ENCODE measurements at regions not wholly inside any gene's neighbourhood (a gene's known extent, or its start where the extent isn't known, plus 50 kb on each side); places are given as distances from the start of the nearest gene placed in this dataset.

DNA sequence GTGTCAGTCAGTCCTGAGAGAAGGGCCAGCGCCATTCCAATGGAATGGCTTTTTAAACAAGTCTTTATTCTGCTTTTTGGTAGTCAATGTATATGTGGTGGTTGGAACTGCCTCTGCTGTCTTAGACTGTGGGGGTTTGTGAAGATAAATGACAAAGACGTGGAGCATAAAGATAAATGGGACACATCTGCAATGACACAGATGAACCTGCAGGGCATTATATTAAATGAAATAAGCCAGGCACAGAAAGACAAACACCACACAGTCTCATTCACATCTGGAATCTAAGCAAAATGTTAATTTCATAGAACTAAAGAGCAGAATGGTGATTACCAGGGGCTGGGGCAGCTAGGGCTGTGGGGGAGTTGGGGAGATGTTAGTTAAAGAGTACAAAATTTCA lies 912.8 kb upstream of the MAN1A1 start (continued):
- TF ChIP-seq, protein P1, sequence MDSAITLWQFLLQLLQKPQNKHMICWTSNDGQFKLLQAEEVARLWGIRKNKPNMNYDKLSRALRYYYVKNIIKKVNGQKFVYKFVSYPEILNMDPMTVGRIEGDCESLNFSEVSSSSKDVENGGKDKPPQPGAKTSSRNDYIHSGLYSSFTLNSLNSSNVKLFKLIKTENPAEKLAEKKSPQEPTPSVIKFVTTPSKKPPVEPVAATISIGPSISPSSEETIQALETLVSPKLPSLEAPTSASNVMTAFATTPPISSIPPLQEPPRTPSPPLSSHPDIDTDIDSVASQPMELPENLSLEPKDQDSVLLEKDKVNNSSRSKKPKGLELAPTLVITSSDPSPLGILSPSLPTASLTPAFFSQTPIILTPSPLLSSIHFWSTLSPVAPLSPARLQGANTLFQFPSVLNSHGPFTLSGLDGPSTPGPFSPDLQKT (CRISPR knock-in tag; IDR thresholded peaks at IDR 0.05; ENCODE audit: borderline replicate concordance): no peak
- TF ChIP-seq ZNF747 (CRISPR knock-in tag; IDR thresholded peaks at IDR 0.05; ENCODE audit: borderline replicate concordance) (no peak), CBX5 (CRISPR knock-in tag; IDR thresholded peaks at IDR 0.05; ENCODE audit: borderline replicate concordance) (no peak), ZNF792 (CRISPR knock-in tag; IDR thresholded peaks at IDR 0.05) (no peak), ZNF879 (CRISPR knock-in tag; IDR thresholded peaks at IDR 0.05) (no peak), ELF4 (CRISPR knock-in tag; IDR thresholded peaks at IDR 0.05; ENCODE audit: borderline replicate concordance) (no peak), AGO2 (optimal IDR thresholded peaks at IDR 0.05; ENCODE audit: low read depth, low read length) (no peak), ZFP62 (CRISPR knock-in tag; IDR thresholded peaks at IDR 0.05) (no peak), JUND (CRISPR knock-in tag; IDR thresholded peaks at IDR 0.05) (no peak)

DNA sequence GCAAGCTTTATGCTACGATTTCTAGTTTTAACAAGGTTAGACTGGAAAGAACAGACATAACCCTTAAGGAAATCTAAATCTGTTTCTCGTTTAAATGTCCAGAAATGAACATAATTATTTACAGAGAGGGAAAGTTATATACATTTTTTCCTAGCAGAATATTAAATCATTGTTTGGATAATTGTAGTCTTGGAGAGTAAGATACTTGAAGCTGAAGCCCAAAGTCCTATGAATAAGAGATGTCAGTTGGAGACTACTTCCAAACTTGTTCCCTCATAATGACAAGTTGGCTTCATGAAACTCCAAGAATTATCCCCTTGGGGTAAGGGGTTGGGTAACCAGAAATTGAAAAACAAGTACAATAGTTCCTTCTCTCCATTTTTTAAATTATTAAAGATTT lies 911.1 kb upstream of the MAN1A1 start:
- in situ Hi-C loops (cut with HindIII; ENCODE audit: extremely low pct_ligation_motif_present, low pct_unique_long_range_greater_than_20kb): no loop called here
- DNase-seq (ENCODE audit: low spot score) (no peak), ATAC-seq (no peak), FAIRE-seq (no peak)
- no peak overlapping the region for H3K4me3 ChIP-seq (replicated peaks in 1 of 3; ENCODE audit: insufficient read depth in 1 of 3, low read depth in 2 of 3, low read length in 3 of 3)
- H4K20me1 ChIP-seq (ENCODE audit: insufficient read depth, low read length): no peaks in the 10 kb centered on the region
- H3K36me3 ChIP-seq (replicated peaks in 1 of 2; ENCODE audit: control insufficient read depth in 1 of 2, insufficient read depth in 2 of 2, low read length in 2 of 2): no peaks in the 10 kb centered on the region
- POLR2A ChIA-PET: no interaction called here
- CTCF ChIA-PET (ENCODE audit: low intra/inter-chr PET ratio, low total read pairs): no interaction called here
- no peak overlapping the region for H2AFZ ChIP-seq (ENCODE audit: low read length)
- no peaks in the 10 kb centered on the region for H3K9me3 ChIP-seq (ENCODE audit: low read length)
- TF ChIP-seq ZFP36L2 (CRISPR knock-in tag; IDR thresholded peaks at IDR 0.05) (no peak), RARA (CRISPR knock-in tag; IDR thresholded peaks at IDR 0.05) (no peak), ZNF616 (CRISPR knock-in tag; IDR thresholded peaks at IDR 0.05; ENCODE audit: low read depth) (no peak), TEAD2 (CRISPR knock-in tag; IDR thresholded peaks at IDR 0.05) (no peak), PCBP1 (IDR thresholded peaks at IDR 0.05; ENCODE audit: borderline replicate concordance, low read depth, low read length) (no peak), XRCC5 (optimal IDR thresholded peaks at IDR 0.05; ENCODE audit: low read length) (no peak), HNRNPK (IDR thresholded peaks at IDR 0.05; ENCODE audit: low read depth, low read length, poor library complexity, severe bottlenecking) (no peak), SP5 (CRISPR knock-in tag; IDR thresholded peaks at IDR 0.05; ENCODE audit: borderline replicate concordance, low read depth) (no peak), ZNF720 (CRISPR knock-in tag; IDR thresholded peaks at IDR 0.05) (no peak), FLYWCH1 (CRISPR knock-in tag; IDR thresholded peaks at IDR 0.05) (no peak), ZNF607 (CRISPR knock-in tag; IDR thresholded peaks at IDR 0.05; ENCODE audit: borderline replicate concordance) (no peak)
- H3K27me3 ChIP-seq (ENCODE audit: control insufficient read depth in 1 of 2, insufficient read depth in 2 of 2, low read length in 2 of 2): no peaks in the 10 kb centered on the region
- H3K4me2 ChIP-seq (ENCODE audit: low read depth, low read length): no peak overlapping the region
- intact Hi-C loops (cut with micrococcal nuclease; ENCODE audit: unreplicated experiment): no loop called here
- no TSS peak for BruUV-seq (replicated peaks)
- H3K27ac ChIP-seq (ENCODE audit: extremely low read length, insufficient read depth, low read length): no peak overlapping the region
- H3K79me2 ChIP-seq (ENCODE audit: insufficient read depth, low read length): no peaks in the 10 kb centered on the region
- no peaks in the 10 kb centered on the region for H3K4me1 ChIP-seq (ENCODE audit: insufficient read depth, low read length)
- H3K9ac ChIP-seq (ENCODE audit: insufficient read depth, low read depth, low read length): no peak overlapping the region
- WGBS (ENCODE audit: low lambda C conversion rate): 63% methylated on average over 2 of the region's 2 CpGs
